ENCODE measurements at regions not wholly inside any gene's neighbourhood (a gene's known extent, or its start where the extent isn't known, plus 50 kb on each side); places are given as distances from the start of the nearest gene placed in this dataset.

DNA sequence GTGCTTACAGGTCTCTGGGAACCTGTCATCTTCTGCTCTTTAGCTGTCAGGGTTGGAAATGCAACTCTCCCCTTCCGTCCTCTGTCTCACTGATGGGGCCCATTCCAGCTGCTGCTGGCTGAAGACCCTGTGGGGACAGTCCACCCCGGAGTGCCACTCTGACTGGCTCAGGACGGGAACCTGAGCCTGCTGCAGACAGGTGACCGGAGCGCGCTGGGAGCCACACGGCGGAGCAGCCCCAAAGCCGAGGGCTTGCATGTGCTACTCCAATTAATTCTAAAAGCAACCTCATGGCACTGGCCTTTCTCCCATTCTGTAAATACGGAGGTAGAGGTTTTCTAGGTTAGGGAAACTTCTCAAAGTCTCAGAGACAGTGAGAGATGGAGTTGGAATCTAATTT is 223.5 kb upstream of the PITRM1 start:
- peaks cover 24% of the 10 kb centered on the region for H3K4me1 ChIP-seq (ENCODE audit: control insufficient read depth, extremely low read depth, insufficient read depth, low read length)
- H3K9me1 ChIP-seq (replicated peaks; ENCODE audit: control insufficient read depth, extremely low read depth, insufficient read depth, low read length): no peaks in the 10 kb centered on the region
- H3K27ac ChIP-seq (ENCODE audit: insufficient read depth, low read depth, low read length): no peak overlapping the region
- H3K9ac ChIP-seq (replicated peaks; ENCODE audit: extremely low read depth, insufficient read depth, low read length): no peak overlapping the region
- H3K9me3 ChIP-seq (replicated peaks; ENCODE audit: control insufficient read depth, insufficient read depth, low read length): no peaks in the 10 kb centered on the region
- no peak overlapping the region for H3K4me3 ChIP-seq (replicated peaks in 1 of 3; ENCODE audit: insufficient read depth in 1 of 3, low read depth in 1 of 3, low read length in 3 of 3)
- TF ChIP-seq EZH2 (IDR thresholded peaks at IDR 0.05; ENCODE audit: borderline replicate concordance, low read depth, low read length, severe bottlenecking) (no peak), POLR2AphosphoS5 (IDR thresholded peaks at IDR 0.05; ENCODE audit: insufficient read depth, low read depth, low read length) (no peak), FOS (IDR thresholded peaks at IDR 0.05; ENCODE audit: borderline replicate concordance, insufficient read depth, low read length) (no peak), JUN (IDR thresholded peaks at IDR 0.05; ENCODE audit: borderline replicate concordance, insufficient read depth, insufficient read length, low read depth) (no peak), MYC (IDR thresholded peaks at IDR 0.05; ENCODE audit: low read depth, low read length) (no peak), GATA2 (IDR thresholded peaks at IDR 0.05; ENCODE audit: insufficient read depth, insufficient read length, low read depth, low read length) (no peak), POLR2A (IDR thresholded peaks at IDR 0.05; ENCODE audit: low read depth, low read length) (no peak)
- TF ChIP-seq, protein P1, sequence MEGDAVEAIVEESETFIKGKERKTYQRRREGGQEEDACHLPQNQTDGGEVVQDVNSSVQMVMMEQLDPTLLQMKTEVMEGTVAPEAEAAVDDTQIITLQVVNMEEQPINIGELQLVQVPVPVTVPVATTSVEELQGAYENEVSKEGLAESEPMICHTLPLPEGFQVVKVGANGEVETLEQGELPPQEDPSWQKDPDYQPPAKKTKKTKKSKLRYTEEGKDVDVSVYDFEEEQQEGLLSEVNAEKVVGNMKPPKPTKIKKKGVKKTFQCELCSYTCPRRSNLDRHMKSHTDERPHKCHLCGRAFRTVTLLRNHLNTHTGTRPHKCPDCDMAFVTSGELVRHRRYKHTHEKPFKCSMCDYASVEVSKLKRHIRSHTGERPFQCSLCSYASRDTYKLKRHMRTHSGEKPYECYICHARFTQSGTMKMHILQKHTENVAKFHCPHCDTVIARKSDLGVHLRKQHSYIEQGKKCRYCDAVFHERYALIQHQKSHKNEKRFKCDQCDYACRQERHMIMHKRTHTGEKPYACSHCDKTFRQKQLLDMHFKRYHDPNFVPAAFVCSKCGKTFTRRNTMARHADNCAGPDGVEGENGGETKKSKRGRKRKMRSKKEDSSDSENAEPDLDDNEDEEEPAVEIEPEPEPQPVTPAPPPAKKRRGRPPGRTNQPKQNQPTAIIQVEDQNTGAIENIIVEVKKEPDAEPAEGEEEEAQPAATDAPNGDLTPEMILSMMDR (IDR thresholded peaks at IDR 0.05; ENCODE audit: extremely low read depth in 1 of 2, insufficient read depth in 1 of 2, low read depth in 1 of 2, low read length in 2 of 2): no peak
- TF ChIP-seq, protein P2, sequence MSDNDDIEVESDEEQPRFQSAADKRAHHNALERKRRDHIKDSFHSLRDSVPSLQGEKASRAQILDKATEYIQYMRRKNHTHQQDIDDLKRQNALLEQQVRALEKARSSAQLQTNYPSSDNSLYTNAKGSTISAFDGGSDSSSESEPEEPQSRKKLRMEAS (IDR thresholded peaks at IDR 0.05; ENCODE audit: insufficient read depth, insufficient read length): no peak
- POLR2A ChIA-PET: no interaction called here
- H3K79me2 ChIP-seq (ENCODE audit: control insufficient read depth, insufficient read depth, low read length): no peaks in the 10 kb centered on the region
- CTCF ChIA-PET: no interaction called here
- no peak for FAIRE-seq
- no peaks in the 10 kb centered on the region for H4K20me1 ChIP-seq (replicated peaks; ENCODE audit: control insufficient read depth, extremely low read depth, insufficient read depth, low read length)
- dilution Hi-C loops (cut with MboI; ENCODE audit: extremely low pct_ligation_motif_present, low sequenced_read_pairs) (no loop called here), intact Hi-C loops (cut with micrococcal nuclease) (no loop called here)
- BruUV-seq (replicated peaks): no TSS peak
- H3K36me3 ChIP-seq (ENCODE audit: control insufficient read depth in 2 of 2, extremely low read depth in 1 of 2, insufficient read depth in 2 of 2, low read length in 2 of 2): no peaks in the 10 kb centered on the region
- DNase-seq (ENCODE audit: low read depth, low spot score): no peak
- H2AFZ ChIP-seq (ENCODE audit: low read depth, low read length): no peak overlapping the region
- no peak overlapping the region for H3K4me2 ChIP-seq (ENCODE audit: insufficient read depth, low read length)
- H3K27me3 ChIP-seq (ENCODE audit: control insufficient read depth in 2 of 2, insufficient read depth in 2 of 2, low read length in 2 of 2): no peaks in the 10 kb centered on the region
